Liver (tissue), 3 donors: ENCODE measurements at regions not wholly inside any gene's neighbourhood (a gene's known extent, or its start where the extent isn't known, plus 50 kb on each side); places are given as distances from the start of the nearest gene placed in this dataset.

ENCODE experiments used
- HNF4A ChIP-seq, 2 donors: conservative IDR thresholded peaks; 2 replicates each; pipeline ENCODE4 v1.6.1; 2016; ENCODE audit warnings: antibody characterized with exemption in 2 of 2, mild to moderate bottlenecking in 2 of 2
- SP1 ChIP-seq: IDR thresholded peaks from 2 replicates; pipeline ENCODE4 v1.6.1; 2018; ENCODE audit warnings: antibody characterized with exemption, mild to moderate bottlenecking
- TAF1 ChIP-seq: conservative IDR thresholded peaks from 2 replicates; pipeline ENCODE4 v1.6.1; 2016; ENCODE audit warnings: antibody characterized with exemption, mild to moderate bottlenecking
- TF ChIP-seq, protein P1 (sequence below): fragments of 150-350 bp; IDR thresholded peaks from 2 replicates; pipeline ENCODE4 v1.5.1; 2017; ENCODE audit warnings: improper control_type of control experiment, low read depth, low read length; ENCODE audit not compliant: missing input control
- donor health status: healthy.
- donor health status: healthy.

GRCh38 chr3:159502986-159503385, 485.6 kb upstream of the IL12A start:
- TF ChIP-seq, protein P1, sequence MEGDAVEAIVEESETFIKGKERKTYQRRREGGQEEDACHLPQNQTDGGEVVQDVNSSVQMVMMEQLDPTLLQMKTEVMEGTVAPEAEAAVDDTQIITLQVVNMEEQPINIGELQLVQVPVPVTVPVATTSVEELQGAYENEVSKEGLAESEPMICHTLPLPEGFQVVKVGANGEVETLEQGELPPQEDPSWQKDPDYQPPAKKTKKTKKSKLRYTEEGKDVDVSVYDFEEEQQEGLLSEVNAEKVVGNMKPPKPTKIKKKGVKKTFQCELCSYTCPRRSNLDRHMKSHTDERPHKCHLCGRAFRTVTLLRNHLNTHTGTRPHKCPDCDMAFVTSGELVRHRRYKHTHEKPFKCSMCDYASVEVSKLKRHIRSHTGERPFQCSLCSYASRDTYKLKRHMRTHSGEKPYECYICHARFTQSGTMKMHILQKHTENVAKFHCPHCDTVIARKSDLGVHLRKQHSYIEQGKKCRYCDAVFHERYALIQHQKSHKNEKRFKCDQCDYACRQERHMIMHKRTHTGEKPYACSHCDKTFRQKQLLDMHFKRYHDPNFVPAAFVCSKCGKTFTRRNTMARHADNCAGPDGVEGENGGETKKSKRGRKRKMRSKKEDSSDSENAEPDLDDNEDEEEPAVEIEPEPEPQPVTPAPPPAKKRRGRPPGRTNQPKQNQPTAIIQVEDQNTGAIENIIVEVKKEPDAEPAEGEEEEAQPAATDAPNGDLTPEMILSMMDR: no peak
- TF ChIP-seq SP1 (no peak), TAF1 (no peak), HNF4A (conservative IDR thresholded peaks at IDR 0.05) (no peak)
